GM18502 (cell line): ENCODE measurements at regions not wholly inside any gene's neighbourhood (a gene's known extent, or its start where the extent isn't known, plus 50 kb on each side); places are given as distances from the start of the nearest gene placed in this dataset.
"Not testable (repeated sequence)": the region's sequence is repeated elsewhere in the genome, so short reads cannot be mapped to it uniquely, and the experiment has no call there.

Experiments
- ATAC-seq: cut with Tn5 transposase; IDR thresholded peaks from one replicate; pipeline ENCODE4 v1.9.1; 2021; ENCODE audit warnings: mild to moderate bottlenecking; ENCODE audit not compliant: unreplicated experiment, poor library complexity

DNA sequence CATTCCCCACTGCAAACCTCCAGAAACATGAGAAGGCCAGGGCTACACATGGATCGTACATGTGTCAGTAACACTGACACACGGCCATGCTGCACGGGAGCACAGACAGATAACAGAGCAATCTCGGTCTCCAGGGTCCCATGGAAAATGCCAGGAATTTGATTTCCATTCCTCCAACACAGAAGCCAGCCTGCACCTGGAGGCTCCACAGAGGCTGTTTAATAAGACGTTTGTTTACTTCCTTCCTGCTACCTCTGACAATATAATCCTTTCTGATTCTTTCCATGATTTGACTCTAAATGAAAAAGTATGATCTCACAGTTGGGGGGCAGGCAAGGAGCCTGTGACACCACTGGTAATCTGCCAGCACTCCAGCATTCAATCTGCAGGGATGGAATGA, 210.9 kb upstream of the DDX18 start:
- no peak for ATAC-seq

- ATAC-seq, result no peak
Measured at GRCh38 chr2:117607202-117607601, 207.3 kb upstream of the DDX18 start.

- ATAC-seq, result no peak
Measured at GRCh38 chr2:117613101-117613500, 201.4 kb upstream of the DDX18 start.

DNA sequence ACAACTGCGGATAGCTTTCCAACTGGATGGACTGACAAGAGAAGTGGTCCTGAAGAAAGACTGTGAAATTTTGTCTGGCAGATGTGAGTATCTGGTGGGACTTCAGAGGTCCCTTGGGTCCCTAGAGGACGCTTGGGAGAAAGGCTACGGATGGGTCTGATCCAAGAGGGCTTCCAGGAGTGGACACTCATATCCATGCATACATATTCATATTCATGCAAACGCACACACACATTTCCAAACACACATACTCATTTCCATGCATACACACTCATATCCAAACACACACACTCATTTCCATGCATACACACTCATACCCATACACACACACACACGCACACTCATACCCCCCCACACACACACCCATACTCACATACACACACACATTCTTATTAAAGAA, 200.2 kb upstream of the DDX18 start:
- no peak for ATAC-seq

- no peak for ATAC-seq
Measured at GRCh38 chr2:117614823-117615534, 199.5 kb upstream of the DDX18 start.

- no peak for ATAC-seq
Measured at GRCh38 chr2:117618607-117619006, 195.9 kb upstream of the DDX18 start.

DNA sequence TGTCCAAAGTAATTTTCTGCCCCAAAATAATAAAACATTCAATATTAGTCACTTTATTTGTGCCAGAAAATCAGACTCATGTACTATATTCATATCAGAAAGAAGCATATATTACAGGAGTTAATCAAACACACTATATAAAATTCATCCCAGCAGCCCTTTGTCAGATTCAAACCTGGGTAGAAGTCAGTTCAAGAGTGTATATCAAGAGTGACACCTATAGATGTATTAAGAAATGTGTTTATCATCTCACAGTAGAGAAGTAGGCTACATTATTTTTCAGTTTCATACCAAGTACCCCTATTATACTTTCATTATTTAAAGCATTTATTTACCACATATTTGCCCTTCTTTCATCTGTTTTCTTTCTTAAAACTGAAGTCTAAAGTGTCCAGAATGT, 193.2 kb upstream of the DDX18 start:
- ATAC-seq, result no peak

GRCh38 chr2:117623175-117623574, 191.3 kb upstream of the DDX18 start:
- ATAC-seq, result not testable (repeated sequence)

GRCh38 chr2:117631152-117631945, 183.1 kb upstream of the DDX18 start:
- no peak for ATAC-seq

DNA sequence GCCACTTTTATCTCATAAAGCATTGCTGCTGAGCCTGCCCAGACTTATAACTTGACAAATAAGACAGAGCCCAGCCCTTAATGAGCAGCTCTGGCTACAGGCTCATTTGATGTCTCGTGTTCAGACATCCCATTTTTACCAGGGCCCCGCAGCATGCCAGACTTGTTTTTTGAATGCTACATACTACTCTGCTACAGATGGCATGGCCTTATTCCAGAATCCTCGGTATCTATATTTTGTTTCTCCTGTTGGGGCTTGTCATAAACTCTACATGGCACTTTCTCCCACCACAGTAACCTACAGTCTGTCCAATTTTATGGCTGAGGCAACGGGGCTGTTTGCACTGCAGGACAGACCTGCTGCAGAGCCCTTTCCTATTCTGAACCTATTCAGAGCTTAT, 179.0 kb upstream of the DDX18 start:
- ATAC-seq, result no peak

GRCh38 chr2:117639401-117639800, 175.1 kb upstream of the DDX18 start:
- no peak for ATAC-seq

GRCh38 chr2:117644403-117644802, 170.1 kb upstream of the DDX18 start:
- no peak for ATAC-seq

GRCh38 chr2:117645458-117645857, 169.0 kb upstream of the DDX18 start:
- no peak for ATAC-seq

DNA sequence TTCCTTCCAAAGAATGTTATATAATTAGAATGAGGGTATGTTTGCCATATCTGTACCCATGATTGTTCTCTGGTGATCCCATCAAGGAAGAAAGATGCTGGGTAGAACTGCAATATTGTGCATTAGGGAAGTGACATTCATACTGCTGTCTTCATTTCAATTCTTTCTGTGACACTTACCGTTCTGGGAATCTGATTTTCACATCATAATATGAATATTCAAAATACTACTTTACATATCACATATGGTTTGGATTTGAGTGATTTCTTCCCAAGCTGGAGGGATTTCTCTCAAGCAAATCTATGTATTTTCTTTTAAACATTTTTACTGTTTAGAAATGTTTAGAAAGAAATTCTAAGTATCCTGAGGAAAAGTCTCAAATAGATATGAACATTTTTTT, 168.4 kb upstream of the DDX18 start:
- no peak for ATAC-seq

DNA sequence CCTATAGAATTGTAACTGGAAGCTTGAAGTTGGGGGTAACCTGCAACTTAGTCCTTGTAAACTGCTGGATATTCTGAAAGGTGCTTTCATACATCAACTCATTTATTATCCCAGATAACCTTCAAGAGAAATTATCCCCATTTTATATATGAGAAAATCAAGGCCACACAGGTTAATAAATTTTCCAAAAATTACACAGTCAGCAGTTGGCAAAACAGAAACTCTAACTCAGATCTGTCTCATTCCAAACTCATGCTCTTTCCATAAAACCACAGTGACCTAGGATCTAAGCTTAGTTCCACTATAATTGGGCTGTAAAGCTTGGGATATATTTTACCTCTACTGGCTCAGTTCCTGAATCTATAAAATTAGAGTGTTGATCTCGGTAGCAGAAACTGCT, 167.6 kb upstream of the DDX18 start:
- no peak for ATAC-seq

- ATAC-seq, result no peak
Measured at GRCh38 chr2:117656546-117656945, 157.9 kb upstream of the DDX18 start.

- no peak for ATAC-seq
Measured at GRCh38 chr2:117661619-117662018, 152.9 kb upstream of the DDX18 start.

GRCh38 chr2:117674172-117674571, 140.3 kb upstream of the DDX18 start:
- no peak for ATAC-seq

- ATAC-seq, result no peak
Measured at GRCh38 chr2:117679952-117680351, 134.5 kb upstream of the DDX18 start.

- ATAC-seq, result no peak
Measured at GRCh38 chr2:117684919-117685318, 129.6 kb upstream of the DDX18 start.

DNA sequence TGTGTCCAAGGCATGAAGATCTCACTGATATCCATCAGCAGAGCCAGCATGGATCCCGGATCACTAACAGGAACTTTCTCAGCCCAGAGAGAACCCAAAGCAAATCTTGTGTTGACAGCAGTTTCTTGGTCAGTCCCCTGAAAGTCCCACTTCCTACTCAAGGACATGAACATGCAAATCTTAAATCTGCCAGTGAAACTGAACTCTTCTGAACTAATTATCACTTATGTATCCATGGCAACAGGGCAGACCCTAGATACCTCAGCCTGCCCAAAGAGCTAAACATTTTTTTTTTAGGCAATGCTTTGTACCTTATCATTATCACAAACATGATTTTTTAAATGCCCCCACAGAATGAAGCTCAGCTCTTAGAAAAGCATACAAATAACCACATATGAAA, 127.8 kb upstream of the DDX18 start:
- peak; percentile 100 for ATAC-seq

- ATAC-seq, result no peak
Measured at GRCh38 chr2:117691595-117691994, 122.9 kb upstream of the DDX18 start.
